Lower lobe of right lung (tissue), 2 donors: ENCODE measurements at regions not wholly inside any gene's neighbourhood (a gene's known extent, or its start where the extent isn't known, plus 50 kb on each side); places are given as distances from the start of the nearest gene placed in this dataset.
A peak's percentile ranks its signal among the peaks of the same experiment; 100 is the strongest.

ENCODE experiments used
- ATAC-seq, 2 donors: fragments of 200-7000 bp; cut with Tn5 transposase; one replicate each; pipeline ENCODE4 v1.9.1; 2020 to 2022; ENCODE audit warnings: mild to moderate bottlenecking in 2 of 2, moderate library complexity in 2 of 2
- DNase-seq: peaks from one replicate; pipeline ENCODE4 v3.0.0-alpha.2; 2020
- H3K27ac ChIP-seq: fragments of 200-600 bp; one replicate; pipeline ENCODE4 v1.8.0; 2022
- H3K27me3 ChIP-seq: fragments of 200-600 bp; one replicate; pipeline ENCODE4 v1.8.0; 2022; ENCODE audit warnings: low read depth
- H3K36me3 ChIP-seq: fragments of 200-600 bp; one replicate; pipeline ENCODE4 v1.8.0; 2022; ENCODE audit warnings: mild to moderate bottlenecking
- H3K4me1 ChIP-seq: fragments of 200-600 bp; one replicate; pipeline ENCODE4 v1.8.0; 2022
- H3K4me3 ChIP-seq: fragments of 200-600 bp; one replicate; pipeline ENCODE4 v1.8.0; 2022; ENCODE audit warnings: mild to moderate bottlenecking
- H3K9me3 ChIP-seq: fragments of 200-600 bp; one replicate; pipeline ENCODE4 v1.8.0; 2022
- intact Hi-C: fragments of 100-400 bp; cut with DNase I; formaldehyde crosslinking; loops from one replicate; pipeline ENCODE4 v1.11.0; 2022
- TF ChIP-seq, protein P1 (sequence below): fragments of 200-600 bp; IDR thresholded peaks from one replicate; pipeline ENCODE4 v1.8.0; 2022; ENCODE audit warnings: antibody characterized with exemption, mild to moderate bottlenecking
- donor health status: DM: no; HTN: yes; CAD: no; lungs with severe emphysema.

- H3K36me3 ChIP-seq = no peaks in the 10 kb centered on the region
- peaks cover 19% of the 10 kb centered on the region for H3K9me3 ChIP-seq
- no peak overlapping the region for H3K27ac ChIP-seq
- intact Hi-C loops = no loop called here
- H3K4me1 ChIP-seq = peaks cover 8% of the 10 kb centered on the region
- H3K4me3 ChIP-seq = no peak overlapping the region
- ATAC-seq (no peak), DNase-seq (peak; percentile 24)
- H3K27me3 ChIP-seq = peaks cover 28% of the 10 kb centered on the region
- TF ChIP-seq, protein P1, sequence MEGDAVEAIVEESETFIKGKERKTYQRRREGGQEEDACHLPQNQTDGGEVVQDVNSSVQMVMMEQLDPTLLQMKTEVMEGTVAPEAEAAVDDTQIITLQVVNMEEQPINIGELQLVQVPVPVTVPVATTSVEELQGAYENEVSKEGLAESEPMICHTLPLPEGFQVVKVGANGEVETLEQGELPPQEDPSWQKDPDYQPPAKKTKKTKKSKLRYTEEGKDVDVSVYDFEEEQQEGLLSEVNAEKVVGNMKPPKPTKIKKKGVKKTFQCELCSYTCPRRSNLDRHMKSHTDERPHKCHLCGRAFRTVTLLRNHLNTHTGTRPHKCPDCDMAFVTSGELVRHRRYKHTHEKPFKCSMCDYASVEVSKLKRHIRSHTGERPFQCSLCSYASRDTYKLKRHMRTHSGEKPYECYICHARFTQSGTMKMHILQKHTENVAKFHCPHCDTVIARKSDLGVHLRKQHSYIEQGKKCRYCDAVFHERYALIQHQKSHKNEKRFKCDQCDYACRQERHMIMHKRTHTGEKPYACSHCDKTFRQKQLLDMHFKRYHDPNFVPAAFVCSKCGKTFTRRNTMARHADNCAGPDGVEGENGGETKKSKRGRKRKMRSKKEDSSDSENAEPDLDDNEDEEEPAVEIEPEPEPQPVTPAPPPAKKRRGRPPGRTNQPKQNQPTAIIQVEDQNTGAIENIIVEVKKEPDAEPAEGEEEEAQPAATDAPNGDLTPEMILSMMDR = no peak
Measured at GRCh38 chr22:44618400-44618799, 83.6 kb upstream of the PRR5 start.

GRCh38 chr22:44617828-44618227 is 84.2 kb upstream of the PRR5 start:
- TF ChIP-seq, protein P1 = no peak
- H3K27me3 ChIP-seq = peaks cover 28% of the 10 kb centered on the region
- intact Hi-C loops = no loop called here
- H3K27ac ChIP-seq = no peak overlapping the region
- DNase-seq (no peak), ATAC-seq (no peak)
- H3K9me3 ChIP-seq = peaks cover 23% of the 10 kb centered on the region
- H3K36me3 ChIP-seq = no peaks in the 10 kb centered on the region
- no peak overlapping the region for H3K4me3 ChIP-seq
- H3K4me1 ChIP-seq = peaks cover 8% of the 10 kb centered on the region

- Histone ChIP-seq H3K27me3 (peaks cover 24% of the 10 kb centered on the region), H3K36me3 (no peaks in the 10 kb centered on the region), H3K4me1 (peaks cover 8% of the 10 kb centered on the region), H3K4me3 (no peak overlapping the region), H3K9me3 (peaks cover 31% of the 10 kb centered on the region), H3K27ac (no peak overlapping the region)
- no peak for ATAC-seq
- TF ChIP-seq, protein P1 = no peak
- DNase-seq = peak; percentile 37
- intact Hi-C loops = no loop called here
Measured at GRCh38 chr22:44616882-44617655, 84.9 kb upstream of the PRR5 start.

DNA sequence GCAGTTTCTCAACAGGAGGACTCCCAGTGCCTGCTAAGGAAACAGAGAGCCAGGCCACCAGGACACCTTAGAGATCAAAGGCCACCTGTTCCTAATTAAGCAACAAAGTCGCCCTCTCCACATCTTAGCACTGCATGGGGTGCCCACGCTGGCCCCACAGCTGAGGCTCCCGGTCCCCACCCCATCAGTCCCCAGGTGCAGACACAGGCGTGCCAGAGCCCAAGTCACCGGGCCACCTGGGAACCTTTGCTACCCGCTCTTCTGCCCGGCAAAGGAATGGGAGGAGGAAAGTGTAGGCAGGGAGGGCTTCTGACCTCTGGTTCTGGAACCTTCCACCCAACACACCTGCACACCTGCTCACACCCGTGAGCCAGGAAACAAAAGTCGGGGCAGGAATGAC is 85.5 kb upstream of the PRR5 start:
- Histone ChIP-seq H3K27me3 (peaks cover 18% of the 10 kb centered on the region), H3K4me1 (peaks cover 8% of the 10 kb centered on the region), H3K9me3 (peaks cover 37% of the 10 kb centered on the region), H3K4me3 (no peak overlapping the region), H3K27ac (no peak overlapping the region), H3K36me3 (no peaks in the 10 kb centered on the region)
- intact Hi-C loops = no loop called here
- ATAC-seq = no peak
- peak; percentile 30 for DNase-seq
- TF ChIP-seq, protein P1 = no peak

- Histone ChIP-seq H3K4me3 (no peak overlapping the region), H3K27ac (no peak overlapping the region), H3K27me3 (peaks cover 14% of the 10 kb centered on the region), H3K36me3 (no peaks in the 10 kb centered on the region), H3K9me3 (peaks cover 41% of the 10 kb centered on the region), H3K4me1 (peaks cover 8% of the 10 kb centered on the region)
- TF ChIP-seq, protein P1 = no peak
- ATAC-seq (no peak), DNase-seq (peak; percentile 21)
- intact Hi-C loops = no loop called here
Measured at GRCh38 chr22:44615602-44616180, 86.3 kb upstream of the PRR5 start.
